ENCODE measurements at regions not wholly inside any gene's neighbourhood (a gene's known extent, or its start where the extent isn't known, plus 50 kb on each side); places are given as distances from the start of the nearest gene placed in this dataset.

- no peaks in the 10 kb centered on the region for H3K79me2 ChIP-seq (ENCODE audit: insufficient read depth, low read length)
- no peak for DNase-seq (ENCODE audit: insufficient read length, low spot score, missing footprints)
- no peaks in the 10 kb centered on the region for H3K9me3 ChIP-seq (ENCODE audit: low read depth, low read length)
- no peaks in the 10 kb centered on the region for H3K27me3 ChIP-seq (ENCODE audit: insufficient read depth, low read length)
- no peak for TF ChIP-seq CTCF (IDR thresholded peaks at IDR 0.05; ENCODE audit: extremely low read depth, low read depth, low read length)
- no peak overlapping the region for H3K4me3 ChIP-seq (ENCODE audit: insufficient read depth, low read length)
- H3K36me3 ChIP-seq (ENCODE audit: insufficient read depth, low read length) = no peaks in the 10 kb centered on the region
- no peaks in the 10 kb centered on the region for H4K20me1 ChIP-seq (ENCODE audit: insufficient read depth, low read length)
- H3K4me2 ChIP-seq (ENCODE audit: insufficient read depth, low read length) = no peak overlapping the region
- no peaks in the 10 kb centered on the region for H3K4me1 ChIP-seq (ENCODE audit: insufficient read depth, low read length)
- H2AFZ ChIP-seq (ENCODE audit: low read length) = no peak overlapping the region
- no peak overlapping the region for H3K27ac ChIP-seq (ENCODE audit: low read depth, low read length)
These were observed 1174.0 kb downstream of the SORCS1 start for GRCh38 chr10:105990529-105990928.

DNA sequence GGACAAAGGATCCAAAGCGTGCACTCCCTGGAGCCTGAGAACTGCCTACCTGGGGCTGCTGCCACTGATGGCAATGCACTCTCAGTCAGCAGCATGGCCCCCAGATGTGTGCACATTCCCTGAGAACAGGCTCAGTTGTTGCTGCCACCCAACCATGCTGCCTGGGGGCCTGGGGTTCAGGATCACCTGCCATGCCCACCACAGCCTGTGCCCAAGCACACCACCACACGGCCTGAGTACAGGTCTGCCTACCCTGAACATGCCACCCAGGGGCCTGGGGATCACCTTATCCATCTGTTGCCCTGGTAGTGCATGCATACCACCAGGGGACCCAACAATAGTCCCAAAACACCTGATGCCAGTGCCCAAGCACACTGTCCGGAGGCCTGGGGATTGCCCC is 1174.5 kb downstream of the SORCS1 start:
- no peak for TF ChIP-seq CTCF (IDR thresholded peaks at IDR 0.05; ENCODE audit: extremely low read depth, low read depth, low read length)
- no peaks in the 10 kb centered on the region for H3K36me3 ChIP-seq (ENCODE audit: insufficient read depth, low read length)
- H3K4me2 ChIP-seq (ENCODE audit: insufficient read depth, low read length) = no peak overlapping the region
- no peak overlapping the region for H2AFZ ChIP-seq (ENCODE audit: low read length)
- H3K4me1 ChIP-seq (ENCODE audit: insufficient read depth, low read length) = no peaks in the 10 kb centered on the region
- H3K9me3 ChIP-seq (ENCODE audit: low read depth, low read length) = no peaks in the 10 kb centered on the region
- no peaks in the 10 kb centered on the region for H3K27me3 ChIP-seq (ENCODE audit: insufficient read depth, low read length)
- no peak overlapping the region for H3K4me3 ChIP-seq (ENCODE audit: insufficient read depth, low read length)
- peak; percentile 52 for DNase-seq (ENCODE audit: insufficient read length, low spot score, missing footprints)
- no peaks in the 10 kb centered on the region for H3K79me2 ChIP-seq (ENCODE audit: insufficient read depth, low read length)
- H4K20me1 ChIP-seq (ENCODE audit: insufficient read depth, low read length) = no peaks in the 10 kb centered on the region
- no peak overlapping the region for H3K27ac ChIP-seq (ENCODE audit: low read depth, low read length)

DNA sequence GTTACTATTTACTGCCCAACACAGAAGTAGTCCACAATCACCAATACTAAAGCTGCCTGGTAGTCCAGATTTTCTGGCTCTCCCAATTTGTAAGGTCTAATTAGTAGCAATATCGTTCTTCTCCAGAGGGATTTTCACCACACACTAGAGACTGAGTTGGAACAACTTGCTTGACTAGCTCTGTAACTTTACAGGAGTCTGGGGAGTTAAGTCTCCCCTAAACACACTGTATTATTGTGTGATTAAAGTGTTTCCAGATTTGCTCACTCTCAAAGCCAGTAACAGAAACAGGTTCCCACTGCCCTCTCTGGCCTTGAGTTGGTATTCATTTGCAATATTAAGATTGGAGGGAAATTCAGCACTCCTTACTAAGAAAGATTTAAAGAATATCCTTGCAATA is 1175.7 kb downstream of the SORCS1 start:
- Histone ChIP-seq H3K4me1 (ENCODE audit: insufficient read depth, low read length) (no peaks in the 10 kb centered on the region), H3K79me2 (ENCODE audit: insufficient read depth, low read length) (no peaks in the 10 kb centered on the region), H3K27me3 (ENCODE audit: insufficient read depth, low read length) (no peaks in the 10 kb centered on the region), H3K4me3 (ENCODE audit: insufficient read depth, low read length) (no peak overlapping the region), H3K36me3 (ENCODE audit: insufficient read depth, low read length) (no peaks in the 10 kb centered on the region), H3K4me2 (ENCODE audit: insufficient read depth, low read length) (no peak overlapping the region), H3K9me3 (ENCODE audit: low read depth, low read length) (no peaks in the 10 kb centered on the region), H2AFZ (ENCODE audit: low read length) (no peak overlapping the region), H4K20me1 (ENCODE audit: insufficient read depth, low read length) (no peaks in the 10 kb centered on the region), H3K27ac (ENCODE audit: low read depth, low read length) (no peak overlapping the region)
- peak; percentile 48 for DNase-seq (ENCODE audit: insufficient read length, low spot score, missing footprints)
- no peak for TF ChIP-seq CTCF (IDR thresholded peaks at IDR 0.05; ENCODE audit: extremely low read depth, low read depth, low read length)

DNA sequence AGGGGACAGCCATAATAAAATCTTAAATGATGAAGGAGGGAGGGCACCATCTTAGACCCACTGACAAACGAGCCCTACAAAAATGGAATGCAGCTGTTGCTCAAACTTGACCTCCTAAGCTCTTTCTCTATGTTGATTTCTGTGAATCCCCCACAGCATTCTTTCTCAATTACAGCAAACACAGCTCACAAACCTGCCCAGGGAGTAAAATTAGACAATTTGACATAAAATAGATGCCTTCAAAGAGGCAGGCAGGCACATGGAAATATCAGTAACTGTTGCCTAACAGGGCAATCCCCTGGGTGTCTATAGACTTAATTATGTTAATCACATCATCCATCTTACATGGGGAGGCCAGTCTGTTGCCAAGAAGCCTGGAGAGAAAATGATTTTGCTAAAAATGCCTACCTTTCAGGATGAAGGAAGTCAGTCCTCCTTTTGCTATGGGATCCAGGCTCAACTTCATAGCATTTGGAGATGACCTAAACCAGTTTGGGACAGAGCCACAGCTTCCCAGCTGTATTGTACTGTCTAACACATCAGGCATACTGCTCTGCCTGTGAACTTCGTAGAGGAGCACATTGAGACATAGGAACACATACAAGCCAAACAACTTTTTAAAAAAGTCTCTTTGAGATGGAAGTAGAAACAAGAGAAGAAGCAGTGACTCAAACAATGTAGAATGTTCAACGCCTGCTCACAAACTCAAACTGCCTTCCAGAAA is 1177.4 kb downstream of the SORCS1 start:
- Histone ChIP-seq H3K27ac (ENCODE audit: low read depth, low read length) (no peak overlapping the region), H3K4me2 (ENCODE audit: insufficient read depth, low read length) (no peak overlapping the region), H3K36me3 (ENCODE audit: insufficient read depth, low read length) (no peaks in the 10 kb centered on the region), H3K4me3 (ENCODE audit: insufficient read depth, low read length) (no peak overlapping the region), H3K27me3 (ENCODE audit: insufficient read depth, low read length) (no peaks in the 10 kb centered on the region), H3K9me3 (ENCODE audit: low read depth, low read length) (no peaks in the 10 kb centered on the region), H3K79me2 (ENCODE audit: insufficient read depth, low read length) (no peaks in the 10 kb centered on the region), H3K4me1 (ENCODE audit: insufficient read depth, low read length) (no peaks in the 10 kb centered on the region), H4K20me1 (ENCODE audit: insufficient read depth, low read length) (no peaks in the 10 kb centered on the region), H2AFZ (ENCODE audit: low read length) (no peak overlapping the region)
- TF ChIP-seq CTCF (IDR thresholded peaks at IDR 0.05; ENCODE audit: extremely low read depth, low read depth, low read length) = no peak
- no peak for DNase-seq (ENCODE audit: insufficient read length, low spot score, missing footprints)
